Inflammatory macrophage treated with lipopolysaccharide for 1 hour (primary cell): ENCODE measurements at regions not wholly inside any gene's neighbourhood (a gene's known extent, or its start where the extent isn't known, plus 50 kb on each side); places are given as distances from the start of the nearest gene placed in this dataset.

ENCODE experiments used
- DNase-seq, 2 donors: peaks; one replicate each; pipeline ENCODE4 v3.0.0-alpha.2; 2020 to 2022

DNA sequence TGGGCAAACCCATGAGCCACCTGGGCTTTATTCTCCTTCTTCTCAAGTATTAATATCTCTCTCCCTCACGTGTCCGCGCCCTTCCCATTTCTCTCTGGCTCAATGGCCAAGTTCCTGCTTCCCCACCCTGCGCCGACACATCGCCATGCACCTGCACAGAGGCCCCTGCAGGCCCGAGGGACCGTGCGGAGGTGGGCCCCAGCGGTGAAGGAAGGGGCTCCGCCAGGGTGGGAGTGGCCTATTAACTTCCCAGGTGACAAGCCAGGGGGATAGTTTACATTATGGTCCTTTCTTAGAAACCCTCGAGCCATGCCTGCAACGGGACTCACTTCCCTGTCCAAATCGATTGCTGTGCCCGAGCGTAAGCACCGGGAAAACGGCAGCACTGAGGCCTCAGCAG is 110.0 kb upstream of the ADARB2 start:
- DNase-seq, result no peak

DNA sequence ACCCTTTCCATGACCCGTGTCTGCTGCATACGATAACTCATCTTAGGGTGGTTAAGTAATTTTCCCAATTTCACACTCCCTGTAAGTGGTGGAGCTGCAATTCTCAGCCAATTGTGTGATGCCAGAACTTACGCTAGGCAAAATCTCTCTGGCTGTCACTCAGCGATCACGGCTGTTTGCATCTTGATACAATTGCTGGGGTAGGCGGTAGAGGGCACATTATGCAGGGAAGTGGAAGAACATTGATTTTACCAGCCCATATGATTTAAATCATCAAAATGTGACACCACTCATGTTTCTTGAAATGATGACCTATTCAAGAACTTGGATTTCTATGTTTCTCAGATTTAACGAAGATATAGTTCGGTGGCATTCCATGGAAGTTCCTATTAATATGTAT is 108.7 kb upstream of the ADARB2 start:
- DNase-seq, result no peak

DNA sequence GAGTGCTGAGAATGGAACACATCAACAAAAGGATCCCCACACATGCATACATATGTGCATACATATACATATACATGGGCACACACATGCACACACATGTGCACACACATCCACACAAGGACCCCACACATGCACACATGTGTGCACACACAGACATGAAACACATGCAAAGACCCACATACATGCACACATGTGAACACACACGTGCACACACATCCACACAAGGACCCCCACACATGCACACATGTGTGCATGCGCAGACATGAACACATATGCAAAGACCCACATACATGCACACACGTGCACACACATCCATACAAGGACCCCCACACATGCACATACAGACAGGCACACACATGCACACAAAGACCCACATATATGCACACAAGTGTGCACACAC is 104.4 kb upstream of the ADARB2 start:
- no peak for DNase-seq

DNA sequence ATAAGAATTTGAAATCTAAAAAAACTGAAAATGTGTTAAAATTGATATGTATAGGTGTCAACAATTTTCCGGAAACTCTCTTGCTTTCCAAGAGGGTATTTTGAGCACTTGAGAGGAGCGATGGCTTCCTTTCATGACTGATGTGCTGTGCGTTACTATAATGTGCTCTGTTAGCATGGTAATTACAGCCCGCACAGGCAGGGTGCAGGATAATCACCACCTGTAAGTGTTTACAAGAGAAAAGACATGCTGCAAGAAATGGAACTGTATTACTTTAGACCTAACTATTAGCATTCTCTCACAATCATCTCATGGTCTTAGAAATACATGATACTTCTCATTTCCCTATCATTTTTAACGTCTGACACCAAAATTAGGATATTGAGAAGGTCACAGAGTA is 92.4 kb upstream of the ADARB2 start:
- DNase-seq, result no peak

DNA sequence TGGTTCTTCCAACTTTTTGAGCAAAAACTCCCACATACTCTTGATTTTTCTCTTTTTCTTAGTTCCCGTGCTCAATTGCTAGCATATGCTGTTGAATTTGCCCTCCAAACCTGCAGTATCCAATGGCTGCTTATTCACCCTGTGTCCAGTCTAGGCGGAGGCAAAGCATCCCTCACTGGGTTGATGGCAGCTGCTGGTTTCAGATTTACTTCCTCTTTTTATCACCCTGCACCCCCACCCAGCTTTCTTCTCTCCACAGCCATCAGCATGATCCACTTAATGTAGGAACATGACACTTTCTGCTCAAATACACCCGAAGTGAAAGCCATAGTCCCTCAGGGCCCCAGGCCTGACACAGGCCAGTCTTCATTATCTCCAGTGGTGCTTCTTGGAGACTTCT is 87.6 kb upstream of the ADARB2 start:
- no peak for DNase-seq

DNA sequence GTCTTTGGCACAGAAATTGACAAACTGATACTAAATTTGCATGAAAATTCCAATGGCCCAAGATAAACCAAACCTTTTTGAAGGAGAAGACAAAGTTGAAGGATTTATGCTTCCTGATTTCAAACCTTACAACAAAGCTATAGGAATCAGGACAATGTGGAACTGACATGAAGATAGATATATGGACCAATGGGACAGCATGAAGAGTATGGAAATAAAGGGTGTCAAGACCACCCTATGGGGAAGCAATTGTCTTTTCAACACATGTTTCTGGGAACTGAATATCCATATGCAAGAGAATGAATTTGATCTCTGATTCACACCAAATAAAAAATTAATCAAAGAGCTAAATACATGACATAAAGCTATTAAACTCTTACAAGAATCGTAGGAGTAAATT is 77.2 kb upstream of the ADARB2 start:
- DNase-seq, result no peak

DNA sequence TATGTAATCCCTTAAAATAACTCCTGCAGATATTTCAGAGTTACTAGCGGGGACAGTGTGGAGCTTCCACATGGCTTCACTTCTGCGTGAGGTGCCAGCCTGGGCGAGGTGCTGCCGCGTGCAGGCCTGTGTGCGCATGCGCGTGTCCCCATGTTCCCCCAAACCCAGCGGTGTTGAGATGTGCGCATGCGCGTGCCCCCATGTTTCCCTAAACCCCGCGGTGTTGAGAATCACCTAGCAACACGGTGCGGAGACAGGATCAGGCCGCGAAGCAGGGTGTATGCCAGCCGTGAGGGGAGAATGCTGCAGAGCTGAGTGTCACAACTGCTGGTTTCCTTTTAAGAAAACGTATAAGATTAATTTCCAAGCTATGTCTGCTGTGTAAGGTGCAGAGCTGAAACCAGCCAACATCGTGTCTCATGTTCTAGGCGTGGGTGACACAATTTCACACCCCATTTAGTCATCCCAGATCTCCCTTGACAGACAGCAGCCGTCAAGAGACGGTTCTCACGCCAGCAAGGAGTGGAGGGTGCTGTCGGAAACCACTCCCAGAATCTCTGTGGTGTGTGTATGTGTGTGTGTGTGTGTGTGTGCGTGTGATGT is 71.9 kb upstream of the ADARB2 start:
- no peak for DNase-seq

DNA sequence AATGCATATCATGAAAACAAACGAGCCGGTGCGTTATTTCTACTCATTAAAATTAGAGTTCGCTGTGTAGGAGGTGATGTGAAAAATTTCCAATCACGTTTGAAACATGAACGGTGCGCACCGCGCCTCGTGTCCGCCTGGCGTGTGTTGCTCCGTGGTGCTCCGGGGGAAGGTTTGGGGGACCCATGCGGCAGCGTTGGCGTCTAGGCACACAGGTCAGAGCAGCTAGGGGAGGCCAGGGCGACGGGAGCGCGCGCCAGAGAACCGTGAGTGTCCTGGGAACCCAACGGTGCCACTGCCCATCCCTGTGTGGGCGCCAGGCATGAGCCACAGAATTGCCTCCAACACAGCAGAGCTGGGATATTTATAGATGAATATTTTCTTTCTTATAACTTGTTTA is 70.6 kb upstream of the ADARB2 start:
- DNase-seq, result no peak

DNA sequence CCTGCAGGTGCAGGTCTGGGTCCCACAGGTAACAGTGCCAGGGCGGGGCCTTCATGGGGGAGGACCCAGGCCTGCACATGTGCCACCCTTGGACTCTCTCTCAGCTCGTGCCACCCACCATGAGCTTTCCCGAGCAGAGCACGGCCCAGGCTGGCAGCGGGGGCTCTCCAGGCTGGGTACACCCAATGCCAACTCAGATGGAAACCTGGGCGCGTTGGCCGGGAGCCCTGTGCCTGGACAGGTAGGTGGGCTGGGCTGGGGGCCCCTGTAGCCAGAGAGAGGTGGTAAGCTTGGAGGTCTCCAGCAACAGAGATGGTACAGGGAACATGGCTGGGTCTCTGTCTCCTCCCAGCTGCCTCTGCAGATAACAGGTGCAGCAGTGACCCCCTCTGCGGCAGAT is 69.9 kb upstream of the ADARB2 start:
- DNase-seq, result no peak

DNA sequence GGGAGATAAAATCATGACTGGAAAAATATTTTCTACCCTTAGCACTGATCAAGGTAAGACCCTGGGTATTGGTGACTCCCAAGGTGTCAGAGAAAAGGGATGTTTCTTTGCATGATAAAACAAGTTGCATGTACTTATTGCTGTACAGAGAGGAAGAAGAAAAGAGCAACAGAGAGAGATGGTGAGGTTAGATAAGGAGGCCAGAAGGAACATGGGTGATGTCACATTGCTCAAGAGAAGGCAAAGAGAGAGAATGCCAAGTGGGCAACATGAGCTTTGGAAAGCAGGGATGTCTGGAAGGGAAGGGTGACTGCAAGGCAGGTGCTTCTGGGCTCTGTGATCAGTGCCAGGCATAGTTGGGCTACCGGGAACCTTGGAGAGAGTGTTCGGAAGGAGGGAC is 65.1 kb upstream of the ADARB2 start:
- no peak for DNase-seq

DNA sequence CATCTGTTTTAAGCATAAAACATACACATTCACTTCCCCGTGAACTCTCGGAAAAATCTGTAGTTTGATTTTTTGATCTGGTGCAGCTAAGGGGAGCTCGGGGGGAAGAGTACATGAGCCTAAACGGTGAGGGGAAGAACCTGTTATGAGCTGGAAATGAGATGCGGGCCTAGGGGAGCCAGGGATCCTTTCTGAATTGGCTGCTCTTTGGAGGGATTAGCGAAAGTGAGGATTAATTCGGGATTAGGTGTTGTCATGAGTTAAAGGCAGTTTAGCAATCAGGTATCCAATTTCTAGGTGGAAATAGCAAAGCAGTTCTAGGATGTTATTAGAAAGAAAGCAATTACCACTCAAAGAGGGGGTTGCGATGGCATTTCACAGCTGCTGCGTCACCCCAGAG is 51.1 kb upstream of the ADARB2 start:
- no peak for DNase-seq
